GDM1 (cell line): ENCODE measurements at regions not wholly inside any gene's neighbourhood (a gene's known extent, or its start where the extent isn't known, plus 50 kb on each side); places are given as distances from the start of the nearest gene placed in this dataset.
A peak's percentile ranks its signal among the peaks of the same experiment; 100 is the strongest.

ENCODE experiments used
- DNase-seq: peaks from one replicate; lab custom pipeline; 2025; lab: John Stamatoyannopoulos, UW

DNA sequence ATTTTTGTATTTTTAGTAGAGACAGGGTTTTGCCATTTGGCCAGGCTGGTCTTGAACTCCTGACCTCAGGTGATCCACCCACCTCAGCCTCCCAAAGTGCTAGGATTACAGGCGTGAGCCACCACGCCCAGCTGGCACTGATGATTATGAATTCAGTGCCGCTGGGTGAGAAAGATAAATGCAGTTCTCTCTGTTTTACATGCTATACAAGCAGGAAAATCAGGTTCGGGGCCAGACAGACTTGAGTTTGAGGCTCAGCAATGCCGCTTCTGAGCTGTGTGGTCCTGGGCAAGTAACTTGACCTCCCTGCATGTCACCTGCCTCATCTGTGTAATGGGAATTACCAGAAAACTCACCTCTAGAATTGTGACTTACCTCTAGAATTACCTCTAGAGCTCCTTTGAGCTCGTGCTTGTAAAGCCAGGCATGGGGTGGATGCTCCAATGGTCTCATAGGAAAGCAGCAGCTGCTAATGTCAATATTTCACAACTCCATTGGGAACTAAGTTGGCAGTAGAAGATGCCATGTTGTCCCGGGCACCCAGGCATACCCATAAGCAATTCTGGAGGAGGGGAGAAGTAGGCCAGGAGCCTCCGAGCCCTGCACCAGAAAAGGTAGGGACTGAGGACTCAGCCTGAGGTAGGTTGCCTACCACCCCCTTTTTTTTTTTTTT lies 119.8 kb upstream of the SLC25A33 start:
- no peak for DNase-seq

GRCh38 chr1:9420835-9421532 lies 118.3 kb upstream of the SLC25A33 start:
- no peak for DNase-seq

GRCh38 chr1:9421533-9421873 lies 117.8 kb upstream of the SLC25A33 start:
- no peak for DNase-seq

- DNase-seq: no peak
Observed at GRCh38 chr1:9422321-9422720, 116.9 kb upstream of the SLC25A33 start.

DNA sequence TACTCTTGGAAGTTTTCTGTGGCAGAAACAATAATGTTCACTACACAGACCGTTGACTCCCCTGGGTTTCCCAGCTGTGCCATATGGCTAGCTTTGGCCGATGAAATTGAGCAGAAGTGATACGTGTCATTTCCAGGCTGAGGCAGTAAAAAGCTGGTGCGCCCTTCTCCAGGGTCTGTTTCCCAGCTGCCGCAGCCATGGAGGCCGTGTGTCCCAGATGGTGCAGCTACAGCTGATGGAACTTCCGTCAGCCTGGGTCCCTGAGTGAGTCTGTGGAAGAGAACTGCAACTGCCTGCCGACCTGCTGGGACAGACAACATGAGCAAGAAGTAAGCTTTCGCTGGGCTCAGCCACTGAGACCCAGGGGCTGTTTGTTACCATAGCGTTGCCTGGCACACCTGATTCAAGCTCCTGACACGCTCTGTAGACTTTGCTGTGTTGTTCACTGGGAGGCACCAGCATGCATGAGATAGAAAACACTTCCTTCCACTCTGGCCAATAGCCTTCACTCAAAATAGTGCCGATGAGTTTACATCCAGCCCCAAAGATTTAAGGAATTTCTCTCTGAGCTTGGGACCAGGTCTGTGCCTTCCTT lies 116.3 kb upstream of the SLC25A33 start:
- no peak for DNase-seq

- no peak for DNase-seq
Observed at GRCh38 chr1:9424261-9424660, 115.0 kb upstream of the SLC25A33 start.

GRCh38 chr1:9425859-9426258 lies 113.4 kb upstream of the SLC25A33 start:
- DNase-seq: peak; percentile 65

DNA sequence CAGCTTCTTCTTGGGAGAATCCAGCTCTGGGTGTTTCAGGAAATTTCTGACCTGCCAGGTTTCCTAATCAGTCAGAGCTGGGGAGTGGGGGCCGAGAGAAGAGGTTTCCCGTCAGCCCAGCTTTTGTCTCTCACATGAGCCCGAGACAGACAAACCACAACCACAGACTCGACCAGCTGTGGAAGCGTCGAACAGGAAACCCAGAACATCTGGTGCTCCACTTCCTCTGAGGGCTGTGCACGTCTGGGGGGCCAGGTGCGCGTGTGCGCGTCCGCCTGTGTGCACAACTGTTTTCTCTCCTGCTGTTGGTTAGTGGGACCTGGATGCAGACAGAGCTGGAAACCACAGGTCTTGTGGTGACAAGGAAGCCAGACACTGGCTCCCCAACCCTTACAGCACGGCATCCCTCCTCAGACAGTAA lies 113.0 kb upstream of the SLC25A33 start:
- peak; percentile 92 for DNase-seq

- DNase-seq: no peak
Observed at GRCh38 chr1:9427388-9427787, 111.9 kb upstream of the SLC25A33 start.

GRCh38 chr1:9428601-9429341 lies 110.5 kb upstream of the SLC25A33 start:
- DNase-seq: peak; percentile 99

DNA sequence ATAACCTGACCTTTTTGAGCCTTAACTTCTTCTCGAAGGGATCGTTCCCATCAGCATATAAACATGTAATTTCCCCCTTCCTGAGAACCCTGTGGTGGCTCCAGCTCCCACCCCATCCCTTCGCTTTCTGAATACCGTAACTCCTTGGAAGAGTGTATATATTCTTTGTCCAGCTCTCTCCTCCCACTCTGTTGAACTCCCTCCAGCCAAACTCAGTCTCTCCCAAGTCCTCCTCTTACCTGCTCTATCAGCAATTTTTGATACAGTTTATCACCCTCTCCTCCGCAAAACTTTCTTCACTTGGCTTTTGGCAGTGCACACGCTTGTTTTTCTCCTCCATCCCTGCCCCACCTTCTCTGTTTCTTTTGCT lies 109.9 kb upstream of the SLC25A33 start:
- no peak for DNase-seq

GRCh38 chr1:9434247-9435152 lies 104.8 kb upstream of the SLC25A33 start:
- no peak for DNase-seq

DNA sequence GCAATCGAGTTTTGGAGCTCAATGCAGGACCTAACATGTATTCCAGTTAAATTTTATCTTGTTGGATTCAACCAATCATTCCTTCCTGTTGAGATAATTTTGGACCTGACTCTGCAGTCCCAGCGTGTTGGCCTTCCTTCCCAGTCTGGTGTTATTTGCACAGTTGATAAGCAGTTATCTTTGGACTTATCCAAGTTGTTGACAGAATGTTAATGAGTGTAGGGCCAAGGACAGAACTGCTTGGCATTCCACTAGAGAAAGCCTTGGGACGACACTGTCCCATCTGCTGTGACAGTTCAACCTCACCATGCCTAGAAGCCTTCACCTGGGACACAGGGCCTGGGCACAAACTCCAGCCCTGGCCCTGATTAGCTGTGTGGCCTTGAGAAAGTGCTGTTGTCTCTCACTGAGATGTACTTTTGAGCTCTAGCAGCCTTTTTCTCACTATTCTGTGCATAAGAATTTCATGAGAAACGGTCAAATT lies 104.1 kb upstream of the SLC25A33 start:
- DNase-seq: no peak

DNA sequence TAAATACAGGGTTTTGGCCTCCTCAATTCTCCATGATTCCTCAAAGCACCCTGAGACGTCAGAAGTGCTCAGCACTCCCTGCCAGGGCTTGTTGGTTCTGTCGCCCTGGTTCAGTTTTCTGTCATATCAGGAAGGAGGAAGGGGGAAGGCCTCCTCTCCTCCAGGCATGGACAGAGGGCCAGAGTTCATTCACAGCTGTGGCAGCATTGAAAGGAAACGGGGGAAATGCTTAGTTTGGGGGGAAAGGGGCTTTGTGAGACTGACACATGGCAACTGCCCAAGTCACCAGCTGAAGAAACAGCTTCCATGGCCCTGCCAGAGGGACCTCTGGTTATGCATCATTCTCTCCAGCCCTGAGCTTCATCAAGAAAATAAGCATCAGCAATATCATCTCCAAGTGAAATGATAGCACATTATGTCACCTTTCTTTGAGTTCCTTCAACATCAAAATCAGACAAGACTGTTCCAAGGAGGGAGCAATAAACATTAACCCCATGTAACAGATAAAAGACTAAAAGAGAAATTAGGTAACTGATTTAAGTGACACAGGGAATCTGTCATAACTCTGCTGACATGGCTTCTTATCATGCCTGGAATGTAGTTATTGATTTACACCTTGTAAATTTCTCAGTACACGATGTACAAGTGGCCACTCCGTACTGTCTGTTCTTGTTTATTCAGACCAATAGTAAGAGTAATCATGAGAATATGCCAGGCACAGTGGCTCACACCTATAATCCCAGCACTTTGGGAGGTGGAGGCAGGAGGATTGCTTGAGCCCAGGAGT lies 103.2 kb upstream of the SLC25A33 start:
- no peak for DNase-seq

DNA sequence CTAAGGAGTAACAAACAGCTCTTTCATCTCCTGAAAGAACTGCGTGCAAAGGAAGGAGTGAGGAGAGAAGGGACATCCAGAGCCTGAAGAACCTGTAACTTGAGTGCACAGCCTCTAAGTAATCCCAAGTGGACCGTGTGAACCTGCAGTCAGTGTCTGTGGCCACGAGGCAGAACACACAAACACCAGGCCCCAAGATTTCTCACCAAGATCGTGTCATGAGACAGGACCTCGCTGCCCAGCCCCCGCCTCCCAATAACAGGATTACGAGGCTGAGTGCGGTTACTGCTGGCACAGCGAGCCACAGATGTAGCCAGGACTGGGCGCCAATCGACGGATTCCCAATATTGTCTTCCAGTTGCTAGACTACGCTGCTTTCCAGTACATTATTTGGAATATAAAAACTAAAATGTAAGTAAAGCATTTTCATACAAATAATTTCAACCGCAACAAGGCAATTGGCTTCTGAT lies 101.3 kb upstream of the SLC25A33 start:
- no peak for DNase-seq

DNA sequence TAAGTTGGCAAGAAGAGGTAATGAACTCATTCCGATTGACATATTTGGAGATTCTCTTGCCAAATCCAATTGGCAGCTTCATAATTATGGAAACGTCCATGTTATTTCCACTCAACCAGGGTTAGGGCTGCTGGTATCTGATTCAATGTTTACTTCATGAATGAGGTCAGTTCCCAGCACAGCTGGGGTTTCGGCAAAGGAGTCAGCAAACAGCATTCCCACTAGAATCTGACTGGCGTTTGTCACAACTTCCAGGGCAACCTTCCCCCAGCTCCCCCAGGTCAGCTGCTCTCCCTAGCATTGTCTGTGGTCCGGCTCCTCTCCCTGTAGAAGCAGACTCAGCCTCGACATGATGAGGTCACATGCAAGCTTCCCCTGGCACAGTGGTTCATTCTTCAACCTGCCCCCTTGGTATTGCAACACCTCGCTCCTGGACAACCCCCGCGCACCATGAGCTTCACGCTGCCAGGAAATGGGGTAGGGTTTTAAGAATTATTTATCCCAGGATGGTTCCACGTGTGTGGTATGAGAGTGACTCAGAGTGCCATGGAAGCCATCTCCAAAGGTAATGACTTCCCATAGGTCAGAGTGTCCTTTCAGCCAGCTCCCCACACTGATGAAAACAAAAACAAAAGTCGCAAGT lies 100.7 kb upstream of the SLC25A33 start:
- DNase-seq: no peak

- no peak for DNase-seq
Observed at GRCh38 chr1:9439074-9439761, 100.0 kb upstream of the SLC25A33 start.

DNA sequence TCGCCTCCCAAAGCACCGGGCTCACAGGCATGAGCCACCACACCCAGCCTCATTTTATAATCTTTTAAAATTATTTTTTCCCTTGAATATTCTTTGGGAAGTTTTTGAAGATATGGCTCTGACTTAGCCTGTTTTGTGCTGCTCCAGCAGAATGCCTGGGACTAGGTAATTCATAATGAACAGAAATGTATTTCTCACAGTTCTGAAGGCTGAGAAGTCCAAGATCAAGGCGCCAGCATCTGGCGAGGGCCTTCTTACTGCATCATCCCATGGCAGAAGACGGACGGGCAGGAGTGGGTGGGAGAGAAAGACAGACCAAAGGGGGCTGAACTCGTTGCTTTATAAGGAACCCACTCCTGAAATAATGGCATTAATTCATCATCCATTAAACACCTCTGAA lies 99.0 kb upstream of the SLC25A33 start:
- DNase-seq: no peak

DNA sequence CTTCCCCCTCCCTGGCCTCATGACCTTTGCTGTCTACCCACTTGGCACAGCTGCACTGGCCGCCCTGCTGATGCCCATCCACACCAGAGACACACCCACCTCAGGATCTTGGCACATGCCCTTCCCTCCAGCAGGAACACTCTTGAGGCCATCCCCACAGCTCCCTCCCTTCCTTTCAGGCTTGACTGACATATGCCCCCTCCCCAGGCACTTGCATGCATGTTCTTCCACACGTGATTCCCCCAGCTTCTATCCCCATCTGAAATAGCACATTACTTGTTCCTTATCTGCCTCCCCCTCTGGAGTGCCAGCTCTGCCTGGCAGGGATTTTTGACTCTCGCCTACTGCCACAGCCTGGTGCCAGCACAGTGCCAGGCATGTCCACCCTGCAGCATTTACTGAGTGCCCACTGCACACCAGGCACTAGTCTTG lies 98.5 kb upstream of the SLC25A33 start:
- no peak for DNase-seq
